Right lobe of liver (tissue), 6 donors: ENCODE measurements at regions not wholly inside any gene's neighbourhood (a gene's known extent, or its start where the extent isn't known, plus 50 kb on each side); places are given as distances from the start of the nearest gene placed in this dataset.

ENCODE experiments used
- ATAC-seq, 4 donors: fragments of 200-7000 bp; cut with Tn5 transposase; one replicate each; pipeline ENCODE4 v1.9.1; 2020; ENCODE audit warnings: mild to moderate bottlenecking in 4 of 4, moderate library complexity in 4 of 4
- DNase-seq, 3 donors: peaks; one replicate each; pipeline ENCODE4 v3.0.0-alpha.2; 2020
- H3K27ac ChIP-seq, 3 donors: fragments of 200-600 bp; one replicate each; pipeline ENCODE4 v1.8.0; 2022
- H3K27me3 ChIP-seq, 2 donors: fragments of 200-600 bp; one replicate each; pipeline ENCODE4 v1.8.0; 2022
- H3K36me3 ChIP-seq, 4 donors: fragments of 200-600 bp; sonication (generic) in 1 of 4; one replicate each; pipeline versions ENCODE4 v1.5.1 to v1.8.0; 2017 to 2022; ENCODE audit warnings: control low read depth in 1 of 4
- H3K4me1 ChIP-seq, 4 donors: fragments of 200-600 bp; sonication (generic) in 1 of 4; one replicate each; pipeline versions ENCODE4 v1.5.1 to v1.8.0; 2017 to 2022; ENCODE audit warnings: control low read depth in 1 of 4
- H3K4me3 ChIP-seq, 3 donors: fragments of 200-600 bp; one replicate each; pipeline ENCODE4 v1.8.0; 2022
- H3K9me3 ChIP-seq, 4 donors: fragments of 200-600 bp; sonication (generic) in 1 of 4; one replicate each; pipeline versions ENCODE4 v1.5.1 to v1.8.0; 2017 to 2022; ENCODE audit warnings: control low read depth in 1 of 4
- POLR2A ChIP-seq: fragments of 450-650 bp; IDR thresholded peaks from one replicate; pipeline ENCODE4 v1.6.1; 2017; ENCODE audit warnings: antibody characterized with exemption, mild to moderate bottlenecking
- WGBS: methylation state at CpG from one replicate; pipeline ENCODE4 v1.1.6; 2018; ENCODE audit warnings: low coverage, low lambda C conversion rate; ENCODE audit not compliant: insufficient coverage; ENCODE audit errors: missing lambda C conversion rate; 5-methylcytosine and 5-hydroxymethylcytosine counted together
- intact Hi-C, 2 donors: fragments of 100-400 bp; cut with DNase I; formaldehyde crosslinking; loops; one replicate each; pipeline versions ENCODE4 v1.11.2 to v1.14.1; 2022
- TF ChIP-seq, protein P1 (sequence below), 4 donors: fragments of 200-600 bp in 3 of 4; fragments of 450-650 bp in 1 of 4; IDR thresholded peaks; one replicate each; pipeline versions ENCODE4 v1.5.1 to v1.8.0; 2016 to 2022; ENCODE audit warnings: antibody characterized with exemption in 4 of 4, mild to moderate bottlenecking in 2 of 4
- donor health status: DM: no; HTN: yes; CAD: no.
- donor health status: DM: no; HTN: no; CAD: no.
- donor health status: DM: no; HTN: no; CAD: no.
- donor health status: DM: no; HTN: yes; CAD: no.
- donor health status: DM: no; HTN: yes; CAD: no.

DNA sequence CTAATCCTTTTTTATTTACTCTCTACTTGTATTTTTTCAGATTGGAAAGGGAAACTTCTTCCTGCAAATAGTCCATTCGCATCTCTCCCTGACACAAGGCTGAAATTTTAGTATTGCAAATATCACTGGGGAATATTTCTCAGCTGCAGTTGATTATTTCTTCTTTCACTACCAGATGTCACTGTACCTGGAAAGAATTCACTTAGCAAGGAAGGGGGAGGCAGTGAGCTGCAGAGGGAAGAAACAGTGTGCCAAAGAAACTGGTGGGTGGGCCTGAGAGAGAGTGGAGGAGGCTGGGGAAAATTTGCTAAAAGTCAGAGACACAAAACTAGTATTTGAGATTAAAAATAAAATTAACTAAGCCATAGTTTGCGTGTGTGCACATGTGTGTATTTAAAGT, 142.3 kb upstream of the STT3B start:
- no peak for DNase-seq
- H3K36me3 ChIP-seq, result no peaks in the 10 kb centered on the region
- intact Hi-C loops, result no loop called here
- TF ChIP-seq, protein P1, sequence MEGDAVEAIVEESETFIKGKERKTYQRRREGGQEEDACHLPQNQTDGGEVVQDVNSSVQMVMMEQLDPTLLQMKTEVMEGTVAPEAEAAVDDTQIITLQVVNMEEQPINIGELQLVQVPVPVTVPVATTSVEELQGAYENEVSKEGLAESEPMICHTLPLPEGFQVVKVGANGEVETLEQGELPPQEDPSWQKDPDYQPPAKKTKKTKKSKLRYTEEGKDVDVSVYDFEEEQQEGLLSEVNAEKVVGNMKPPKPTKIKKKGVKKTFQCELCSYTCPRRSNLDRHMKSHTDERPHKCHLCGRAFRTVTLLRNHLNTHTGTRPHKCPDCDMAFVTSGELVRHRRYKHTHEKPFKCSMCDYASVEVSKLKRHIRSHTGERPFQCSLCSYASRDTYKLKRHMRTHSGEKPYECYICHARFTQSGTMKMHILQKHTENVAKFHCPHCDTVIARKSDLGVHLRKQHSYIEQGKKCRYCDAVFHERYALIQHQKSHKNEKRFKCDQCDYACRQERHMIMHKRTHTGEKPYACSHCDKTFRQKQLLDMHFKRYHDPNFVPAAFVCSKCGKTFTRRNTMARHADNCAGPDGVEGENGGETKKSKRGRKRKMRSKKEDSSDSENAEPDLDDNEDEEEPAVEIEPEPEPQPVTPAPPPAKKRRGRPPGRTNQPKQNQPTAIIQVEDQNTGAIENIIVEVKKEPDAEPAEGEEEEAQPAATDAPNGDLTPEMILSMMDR (IDR thresholded peaks at IDR 0.05), result no peak
- no peak for TF ChIP-seq POLR2A
- H3K27me3 ChIP-seq, result no peaks in the 10 kb centered on the region
- no peaks in the 10 kb centered on the region for H3K4me1 ChIP-seq
- no peak for ATAC-seq
- H3K9me3 ChIP-seq, result no peaks in the 10 kb centered on the region
- H3K4me3 ChIP-seq, result no peak overlapping the region
- H3K27ac ChIP-seq, result no peak overlapping the region
- 83% methylated on average over 2 of the region's 2 CpGs for WGBS

- Histone ChIP-seq H3K4me1 (no peaks in the 10 kb centered on the region), H3K27ac (no peak overlapping the region), H3K9me3 (no peaks in the 10 kb centered on the region), H3K4me3 (no peak overlapping the region), H3K27me3 (no peaks in the 10 kb centered on the region), H3K36me3 (no peaks in the 10 kb centered on the region)
- DNase-seq (no peak), ATAC-seq (no peak)
- intact Hi-C loops, result no loop called here
- TF ChIP-seq, protein P1 (IDR thresholded peaks at IDR 0.05), result no peak
- no peak for TF ChIP-seq POLR2A
- 27% methylated on average over 2 of the region's 3 CpGs for WGBS
Observed at GRCh38 chr3:31391150-31391549, 141.6 kb upstream of the STT3B start.

- no peak overlapping the region for H3K4me3 ChIP-seq
- H3K4me1 ChIP-seq, result no peaks in the 10 kb centered on the region
- no peak for ATAC-seq
- H3K27me3 ChIP-seq, result no peaks in the 10 kb centered on the region
- no peak for TF ChIP-seq POLR2A
- TF ChIP-seq, protein P1 (IDR thresholded peaks at IDR 0.05), result no peak
- WGBS, result 51% methylated on average over 2 of the region's 2 CpGs
- no peaks in the 10 kb centered on the region for H3K36me3 ChIP-seq
- intact Hi-C loops, result no loop called here
- H3K27ac ChIP-seq, result no peak overlapping the region
- no peaks in the 10 kb centered on the region for H3K9me3 ChIP-seq
- no peak for DNase-seq
Observed at GRCh38 chr3:31392568-31392967, 140.2 kb upstream of the STT3B start.

DNA sequence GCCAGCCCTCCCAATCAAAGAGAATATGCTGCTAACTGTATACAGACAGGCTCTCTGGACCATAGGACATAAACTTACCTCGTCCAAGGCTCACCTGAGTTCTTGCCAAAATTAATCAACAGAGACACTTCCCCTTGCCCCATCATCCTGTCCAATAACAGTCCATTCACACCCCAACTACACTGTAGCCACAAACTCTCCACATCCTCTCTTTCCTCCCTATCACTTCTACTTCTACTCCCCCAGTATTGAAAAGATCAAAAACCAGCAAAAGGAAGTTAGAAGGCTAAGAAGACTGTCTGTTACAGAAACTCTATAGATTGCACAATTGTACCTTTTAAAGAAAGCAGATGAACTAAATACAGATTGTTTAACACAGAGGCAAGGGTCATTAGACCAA, 133.5 kb upstream of the STT3B start:
- Histone ChIP-seq H3K27ac (no peak overlapping the region), H3K27me3 (no peaks in the 10 kb centered on the region), H3K4me1 (no peaks in the 10 kb centered on the region), H3K36me3 (no peaks in the 10 kb centered on the region), H3K9me3 (no peaks in the 10 kb centered on the region), H3K4me3 (no peak overlapping the region)
- ATAC-seq (no peak), DNase-seq (no peak)
- intact Hi-C loops, result no loop called here
- TF ChIP-seq POLR2A, result no peak
- TF ChIP-seq, protein P1 (IDR thresholded peaks at IDR 0.05), result no peak
- WGBS, result 30% methylated on average over 1 of the region's 1 CpG

GRCh38 chr3:31402117-31402516, 130.6 kb upstream of the STT3B start:
- no peak for ATAC-seq
- WGBS, result 43% methylated on average over 2 of the region's 2 CpGs

More at GRCh38 chr3:31402117-31402516, 130.6 kb upstream of the STT3B start:
- no peaks in the 10 kb centered on the region for H3K4me1 ChIP-seq
- no peak overlapping the region for H3K4me3 ChIP-seq
- no peaks in the 10 kb centered on the region for H3K27me3 ChIP-seq
- intact Hi-C loops, result no loop called here
- H3K27ac ChIP-seq, result no peak overlapping the region
- H3K36me3 ChIP-seq, result no peaks in the 10 kb centered on the region
- no peak for TF ChIP-seq POLR2A
- TF ChIP-seq, protein P1 (IDR thresholded peaks at IDR 0.05), result no peak
- DNase-seq, result no peak
- no peaks in the 10 kb centered on the region for H3K9me3 ChIP-seq
